NCI-H2107 treated with DMSO at 0.1 percent for 48 hours (cell line): ENCODE measurements at regions not wholly inside any gene's neighbourhood (a gene's known extent, or its start where the extent isn't known, plus 50 kb on each side); places are given as distances from the start of the nearest gene placed in this dataset.

Source experiments
- DNase-seq: peaks from one replicate; lab custom pipeline; 2025; ENCODE audit not compliant: unreplicated experiment; lab: John Stamatoyannopoulos, UW

GRCh38 chr1:95974586-95974985, 740.6 kb downstream of the RWDD3 start:
- DNase-seq, result no peak

GRCh38 chr1:95982711-95983110, 738.9 kb upstream of the PTBP2 start:
- no peak for DNase-seq

GRCh38 chr1:95983831-95984230, 737.8 kb upstream of the PTBP2 start:
- no peak for DNase-seq

- DNase-seq, result no peak
Observed at GRCh38 chr1:95984798-95985374, 736.7 kb upstream of the PTBP2 start.

- DNase-seq, result no peak
Observed at GRCh38 chr1:95990033-95990432, 731.6 kb upstream of the PTBP2 start.

GRCh38 chr1:95991787-95992520, 729.6 kb upstream of the PTBP2 start:
- no peak for DNase-seq

GRCh38 chr1:95994643-95995042, 726.9 kb upstream of the PTBP2 start:
- no peak for DNase-seq

- no peak for DNase-seq
Observed at GRCh38 chr1:96002201-96002600, 719.4 kb upstream of the PTBP2 start.

- no peak for DNase-seq
Observed at GRCh38 chr1:96002969-96003964, 718.3 kb upstream of the PTBP2 start.

- DNase-seq, result no peak
Observed at GRCh38 chr1:96009831-96010434, 711.7 kb upstream of the PTBP2 start.

- no peak for DNase-seq
Observed at GRCh38 chr1:96011606-96012005, 710.0 kb upstream of the PTBP2 start.

GRCh38 chr1:96016219-96016618, 705.4 kb upstream of the PTBP2 start:
- DNase-seq, result no peak

GRCh38 chr1:96020378-96020777, 701.2 kb upstream of the PTBP2 start:
- DNase-seq, result no peak

- DNase-seq, result no peak
Observed at GRCh38 chr1:96025062-96025461, 696.5 kb upstream of the PTBP2 start.

GRCh38 chr1:96028071-96028470, 693.5 kb upstream of the PTBP2 start:
- DNase-seq, result no peak

GRCh38 chr1:96030312-96030711, 691.3 kb upstream of the PTBP2 start:
- no peak for DNase-seq

GRCh38 chr1:96034006-96034405, 687.6 kb upstream of the PTBP2 start:
- no peak for DNase-seq

- no peak for DNase-seq
Observed at GRCh38 chr1:96036763-96037162, 684.8 kb upstream of the PTBP2 start.

GRCh38 chr1:96038636-96039035, 682.9 kb upstream of the PTBP2 start:
- no peak for DNase-seq

- no peak for DNase-seq
Observed at GRCh38 chr1:96039910-96040309, 681.7 kb upstream of the PTBP2 start.

GRCh38 chr1:96041470-96041869, 680.1 kb upstream of the PTBP2 start:
- DNase-seq, result no peak
